NCI-H2196 treated with DMSO at 0.1 percent for 48 hours (cell line): ENCODE measurements at regions not wholly inside any gene's neighbourhood (a gene's known extent, or its start where the extent isn't known, plus 50 kb on each side); places are given as distances from the start of the nearest gene placed in this dataset.
"Not testable (repeated sequence)": the region's sequence is repeated elsewhere in the genome, so short reads cannot be mapped to it uniquely, and the experiment has no call there.

Source experiments
- DNase-seq: peaks from one replicate; lab custom pipeline; 2025; ENCODE audit not compliant: unreplicated experiment; lab: John Stamatoyannopoulos, UW

DNA sequence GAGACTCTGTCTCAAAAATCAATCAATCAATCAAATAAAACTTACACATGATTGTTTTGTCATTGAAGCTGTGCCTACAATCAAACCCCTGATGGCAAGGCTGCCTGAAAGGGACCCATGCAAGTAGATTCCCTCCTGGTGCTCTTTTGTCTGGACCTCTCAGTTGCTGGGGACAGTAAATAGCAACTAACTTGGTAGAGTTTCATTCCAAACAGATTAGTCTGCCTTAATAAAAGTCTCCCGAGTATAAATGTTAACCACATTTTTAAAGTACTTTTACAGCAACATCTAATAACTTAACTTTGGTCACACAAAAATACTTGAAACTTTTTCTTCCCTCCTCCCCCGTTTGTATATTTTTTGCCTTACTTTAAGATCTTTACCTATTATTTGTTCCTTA is 105.5 kb downstream of the FEM1C start:
- DNase-seq: no peak

DNA sequence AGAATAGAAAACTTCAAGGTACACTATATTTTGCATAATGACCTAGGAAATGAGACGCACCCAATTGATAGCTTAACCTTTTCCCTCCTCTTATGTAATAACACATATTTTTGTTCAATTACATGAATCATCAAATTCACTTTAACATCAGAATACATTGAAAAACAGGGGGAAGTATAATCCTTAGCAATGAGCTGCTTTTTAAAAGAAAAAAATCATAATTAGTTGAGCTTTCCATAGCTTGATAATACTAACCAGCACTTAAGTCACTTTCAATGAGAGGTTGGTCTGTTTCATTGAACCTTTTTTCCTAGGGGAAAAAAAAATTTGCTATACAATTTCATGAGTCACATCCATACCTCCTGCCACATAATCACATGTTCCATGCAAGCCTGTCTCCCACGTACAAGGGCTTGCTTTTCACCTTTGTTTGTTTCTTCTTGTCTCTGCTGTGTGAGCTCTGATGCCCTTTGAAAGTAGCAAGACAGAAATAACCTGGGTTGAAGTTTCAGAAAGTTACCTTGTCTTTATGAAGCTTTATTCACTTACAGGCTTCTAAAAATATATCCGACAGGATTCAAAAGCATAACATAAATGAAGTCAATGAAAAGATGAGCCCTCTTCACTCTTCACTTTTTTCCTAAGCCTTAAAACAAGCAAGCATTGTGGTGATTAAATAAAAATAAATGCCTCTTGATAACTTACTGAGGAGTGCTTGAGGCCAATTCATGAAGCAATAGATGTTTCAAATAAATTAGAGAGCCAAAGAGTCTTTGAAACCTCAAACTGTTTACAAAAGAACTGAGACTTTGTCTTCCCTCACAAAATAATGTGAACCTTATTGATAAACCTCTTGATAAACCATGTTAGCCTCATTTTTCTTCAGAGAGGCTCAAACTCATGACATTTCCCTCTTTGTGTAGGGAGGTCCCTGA is 108.5 kb downstream of the FEM1C start:
- DNase-seq: no peak

DNA sequence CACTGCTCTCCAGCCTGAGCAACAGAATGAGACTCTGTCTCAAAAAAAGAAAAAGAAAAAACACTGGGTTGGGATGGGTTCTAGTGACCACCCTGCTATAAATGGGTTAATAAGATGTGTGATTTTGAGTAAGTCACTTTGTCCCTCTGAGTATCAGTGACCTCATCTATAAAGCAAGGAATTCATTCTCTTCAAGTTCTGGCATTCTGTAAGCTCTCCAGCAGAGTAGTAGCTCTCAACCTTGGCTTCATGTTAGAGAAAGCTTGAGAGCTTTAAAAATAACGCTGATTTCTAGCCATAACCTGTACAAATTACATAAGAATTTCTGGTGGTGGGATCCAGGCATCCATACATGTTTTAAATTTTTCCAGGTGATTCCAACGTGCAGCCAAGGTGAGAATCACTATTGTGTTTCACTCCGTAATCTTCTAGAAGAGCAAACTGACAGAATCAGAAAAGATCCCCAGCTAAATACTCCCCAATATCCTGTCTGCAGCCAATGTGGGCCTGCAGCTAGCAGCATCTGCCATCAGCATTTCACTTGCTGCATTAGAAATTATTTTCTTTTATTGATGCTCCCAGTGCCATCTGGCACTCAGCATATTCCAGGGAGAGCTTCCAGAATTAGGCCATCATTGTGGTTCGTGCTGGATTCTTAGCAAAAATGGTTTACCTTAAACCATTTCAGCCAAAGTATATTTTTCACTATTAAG is 109.4 kb downstream of the FEM1C start:
- no peak for DNase-seq

GRCh38 chr5:115433918-115434317 is 110.7 kb downstream of the FEM1C start:
- DNase-seq: no peak

GRCh38 chr5:115432691-115433090 is 111.9 kb downstream of the FEM1C start:
- DNase-seq: no peak

- DNase-seq: no peak
Measured at GRCh38 chr5:115431116-115431515, 113.5 kb downstream of the FEM1C start.

GRCh38 chr5:115430374-115430773 is 114.2 kb downstream of the FEM1C start:
- DNase-seq: no peak

DNA sequence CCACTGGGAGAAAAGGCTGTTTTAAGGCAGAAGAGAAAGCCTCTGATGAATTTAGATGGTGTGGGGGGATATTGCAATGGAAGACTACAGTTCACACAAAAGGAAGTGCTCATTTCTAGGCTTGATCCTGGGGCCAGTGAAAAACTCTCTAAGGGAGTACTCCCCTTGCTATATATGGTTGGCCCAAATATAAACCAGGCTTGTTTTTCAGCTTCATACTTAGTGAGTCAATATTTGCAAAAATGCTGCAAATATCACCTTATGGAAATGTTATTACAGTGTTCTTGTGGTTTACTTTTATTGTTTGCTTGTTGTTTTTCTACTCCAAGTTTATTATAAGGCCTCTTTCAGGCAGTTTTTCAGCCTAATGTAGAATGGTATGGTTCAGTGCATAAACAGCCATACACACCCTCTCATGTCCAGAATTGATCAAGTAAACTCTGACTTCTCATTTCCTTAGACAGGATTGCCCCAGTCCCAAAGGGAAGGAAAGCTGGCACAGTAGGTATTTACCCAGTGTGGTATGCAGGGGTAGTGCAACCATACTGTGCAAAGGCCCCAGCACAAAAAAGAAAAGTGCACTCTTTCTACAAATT is 115.1 kb downstream of the FEM1C start:
- no peak for DNase-seq

GRCh38 chr5:115428676-115429075 is 115.9 kb downstream of the FEM1C start:
- DNase-seq: no peak

- no peak for DNase-seq
Measured at GRCh38 chr5:115428248-115428647, 116.3 kb downstream of the FEM1C start.

DNA sequence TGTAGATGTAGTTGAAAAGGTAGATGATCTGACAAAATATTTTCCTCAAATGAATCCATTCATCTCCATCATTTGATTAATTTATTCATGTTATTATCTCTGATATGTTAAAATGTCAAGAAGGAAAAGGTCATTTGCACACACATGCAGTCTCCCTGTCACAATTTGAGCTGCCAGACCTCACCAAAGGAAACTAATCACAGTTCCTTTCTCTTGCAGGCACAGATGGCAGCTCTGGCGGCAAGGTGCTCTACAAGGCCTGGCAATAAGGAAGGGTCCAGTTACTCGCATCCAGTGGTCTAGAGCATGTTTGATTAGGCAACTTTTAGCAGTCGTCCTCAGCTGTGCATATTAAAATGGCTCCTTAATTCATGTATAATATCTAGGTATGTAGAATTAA is 120.1 kb downstream of the FEM1C start:
- no peak for DNase-seq

- DNase-seq: no peak
Measured at GRCh38 chr5:115424030-115424429, 120.5 kb downstream of the FEM1C start.

DNA sequence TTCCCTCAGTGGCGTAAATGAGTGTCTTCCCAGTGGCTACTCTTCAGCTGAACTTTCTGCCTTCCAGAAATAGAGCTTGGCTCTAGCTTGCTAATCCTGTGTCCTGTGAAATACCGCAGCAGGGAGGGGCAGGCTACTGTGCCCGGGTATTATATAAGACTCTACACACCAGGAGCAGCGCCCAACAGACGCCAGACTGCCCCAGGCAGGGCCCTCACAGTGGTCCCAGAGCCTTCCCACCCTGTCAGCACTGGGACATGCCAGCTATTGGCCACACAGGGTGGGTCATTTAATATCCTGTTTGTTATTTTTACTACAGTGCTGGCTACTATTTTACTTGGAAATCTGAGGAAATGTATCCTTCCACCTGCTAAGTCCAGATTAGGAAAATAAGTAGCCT is 121.0 kb downstream of the FEM1C start:
- DNase-seq: no peak

DNA sequence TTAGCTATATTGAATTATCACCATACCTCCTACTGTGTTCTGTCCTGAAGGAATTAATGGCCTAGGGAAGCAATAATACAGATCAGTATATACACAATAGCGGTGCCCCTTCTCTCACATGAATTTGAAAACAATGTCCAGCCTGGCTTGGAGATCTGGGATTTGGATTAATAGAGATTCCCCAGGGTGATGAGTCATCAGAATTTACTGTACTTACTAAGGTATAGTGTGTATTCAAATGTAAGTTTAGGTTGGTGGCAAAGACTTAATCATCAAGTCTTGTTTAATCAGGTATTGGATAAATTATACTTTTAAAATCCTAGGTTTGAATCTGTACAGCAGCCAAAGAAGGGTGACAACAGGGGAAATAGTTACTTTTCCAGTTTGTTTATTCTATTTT is 121.5 kb downstream of the FEM1C start:
- no peak for DNase-seq

DNA sequence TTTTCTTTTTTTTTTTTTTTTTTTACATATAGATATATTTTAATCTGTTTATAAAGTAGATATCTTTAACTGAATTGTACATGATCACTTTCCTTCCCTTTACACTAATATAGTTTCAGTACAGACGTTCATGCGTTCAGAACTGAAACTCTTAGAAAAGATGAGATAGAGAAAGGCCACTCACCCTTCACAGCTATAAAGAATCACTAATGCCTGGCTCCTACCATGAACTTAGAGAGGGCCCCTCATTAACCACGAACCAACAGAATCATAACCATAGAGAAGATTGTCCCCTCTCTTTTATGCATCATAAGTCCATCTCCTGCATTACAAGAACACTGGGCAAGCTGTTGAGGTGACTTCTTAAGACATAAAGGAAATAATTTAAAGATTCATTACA is 123.8 kb downstream of the FEM1C start:
- not testable (repeated sequence) for DNase-seq

- no peak for DNase-seq
Measured at GRCh38 chr5:115419846-115420585, 123.6 kb upstream of the CCDC112 start.

- peak; percentile 30 for DNase-seq
Measured at GRCh38 chr5:115418788-115419187, 122.3 kb upstream of the CCDC112 start.

DNA sequence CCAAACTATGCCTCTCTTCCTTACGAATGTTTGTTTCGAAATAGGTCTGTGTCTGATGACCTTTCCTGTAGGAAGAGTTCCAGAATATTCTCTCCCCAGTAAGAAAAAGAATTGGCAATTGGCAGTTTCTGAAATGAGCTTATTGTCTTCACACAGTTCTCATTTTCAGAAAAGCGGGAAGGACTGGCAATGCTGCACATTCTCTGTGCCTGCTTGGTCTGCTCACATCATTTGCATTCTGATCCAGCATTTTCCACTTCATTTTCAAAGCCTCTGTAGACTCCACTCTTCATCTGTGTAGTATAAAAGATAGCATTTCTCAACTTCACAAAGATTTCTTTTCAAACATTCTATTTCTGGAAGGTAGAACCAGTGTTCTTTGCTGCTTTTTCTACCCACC is 120.6 kb upstream of the CCDC112 start:
- no peak for DNase-seq

DNA sequence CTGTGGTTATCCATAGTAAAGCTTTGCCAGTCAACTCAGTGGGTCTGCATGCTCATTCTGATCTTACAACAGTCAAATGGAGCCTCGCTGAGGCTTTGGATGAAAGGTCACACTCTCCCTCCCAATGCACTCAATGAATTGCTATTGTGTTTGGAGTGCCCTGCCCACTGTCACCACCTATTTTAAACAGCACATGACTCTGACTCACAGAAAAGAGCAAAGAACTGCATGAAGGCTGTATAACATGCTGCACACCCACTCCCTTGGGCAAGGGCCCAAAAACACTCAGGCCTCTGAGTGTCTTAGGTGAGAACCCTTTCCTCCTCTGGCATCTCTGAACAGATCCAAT is 118.7 kb upstream of the CCDC112 start:
- peak; percentile 23 for DNase-seq

- DNase-seq: no peak
Measured at GRCh38 chr5:115414406-115415142, 118.1 kb upstream of the CCDC112 start.

DNA sequence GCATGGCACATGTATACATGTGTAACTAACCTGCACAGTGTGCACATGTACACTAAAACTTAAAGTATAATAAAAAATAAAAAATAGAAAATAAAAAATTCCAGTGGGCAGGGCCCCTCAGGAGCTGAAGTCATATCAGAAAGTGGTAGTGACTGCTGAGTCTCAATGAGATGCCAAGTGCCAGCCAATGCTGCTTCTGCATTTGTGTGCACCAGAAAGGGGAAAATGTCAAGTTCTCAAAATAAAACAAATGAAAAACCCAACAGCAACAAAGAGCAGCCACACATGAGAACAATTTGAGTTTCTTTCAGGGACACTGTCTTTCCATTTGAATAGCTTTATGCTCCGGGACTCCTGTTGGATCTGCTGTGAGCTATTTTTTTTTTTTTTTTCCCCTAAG is 117.2 kb upstream of the CCDC112 start:
- DNase-seq: no peak
